RWPE1 (cell line): ENCODE measurements at regions not wholly inside any gene's neighbourhood (a gene's known extent, or its start where the extent isn't known, plus 50 kb on each side); places are given as distances from the start of the nearest gene placed in this dataset.

Experiments used
- CTCF ChIA-PET: fragments of 350-600 bp; sonication (Branson Sonifier 250); formaldehyde crosslinking; extraction: SDS; loops from one replicate; lab custom pipeline; 2021; lab: Yijun Ruan, JAX
- POLR2A ChIA-PET: fragments of 400-600 bp; formaldehyde crosslinking; extraction: SDS; loops from one replicate; lab custom pipeline; 2020; ENCODE audit warnings: antibody characterized with exemption; ENCODE audit not compliant: low non-redundant PET; lab: Yijun Ruan, JAX
- DNase-seq: peaks from one replicate; pipeline ENCODE4 v3.0.0; 2012; ENCODE audit warnings: low spot score
- H3K27ac ChIP-seq: fragments of 450-650 bp; 2 replicates; pipeline ENCODE4 v1.5.1; 2017
- CTCF ChIP-seq: fragments of 450-650 bp; conservative IDR thresholded peaks from 2 replicates; pipeline ENCODE4 v1.5.1; 2017; ENCODE audit warnings: low read depth, mild to moderate bottlenecking

DNA sequence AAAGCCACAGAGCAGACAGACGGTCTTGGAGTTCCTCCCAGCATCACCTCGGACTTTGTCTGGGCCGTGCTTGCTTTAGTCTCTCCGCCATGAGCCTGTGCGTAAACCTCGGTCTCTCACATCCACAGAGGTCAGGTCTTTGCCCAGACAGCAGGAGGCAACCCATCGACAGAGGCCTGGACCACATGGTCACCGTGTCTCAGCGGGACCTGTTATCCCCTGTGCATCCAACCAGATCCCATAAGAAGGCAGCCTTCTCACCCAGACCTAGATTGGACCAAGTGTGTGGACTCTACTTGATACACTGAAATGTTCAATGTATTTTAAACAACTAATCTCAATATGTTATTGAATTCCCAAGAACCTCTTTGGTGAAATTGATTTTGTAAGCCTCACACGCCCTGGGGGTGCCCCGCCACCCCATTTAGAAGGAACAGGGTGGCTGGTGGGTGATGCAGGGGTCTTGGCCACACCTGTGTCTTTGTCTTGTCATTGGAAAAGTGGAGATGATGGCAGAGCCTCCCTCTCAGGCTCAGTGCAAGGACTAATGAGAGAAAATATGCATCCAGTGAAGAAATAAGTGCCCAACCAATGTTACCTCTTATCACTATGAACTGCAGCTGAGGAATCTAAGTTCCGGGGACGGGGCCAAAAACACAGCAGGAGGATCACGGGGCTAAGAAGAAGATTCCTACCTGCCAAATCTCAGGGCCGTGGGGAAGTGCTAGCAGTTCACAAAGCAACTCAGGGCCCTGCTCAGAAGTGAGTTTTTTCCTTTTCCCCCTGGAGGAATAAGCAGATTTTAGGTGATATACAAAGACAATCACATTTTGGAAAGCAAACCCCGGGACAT, 101.6 kb upstream of the BACE2 start:
- CTCF ChIA-PET, result interaction anchor here (0.6 to 0.7 kb wide), 2 partner anchors 101 to 295 kb away, joined by 3 read pairs; no protein-coding TSS in a partner anchor
- no peak overlapping the region for H3K27ac ChIP-seq
- POLR2A ChIA-PET, result no interaction called here
- TF ChIP-seq CTCF, result no peak
- no peak for DNase-seq

DNA sequence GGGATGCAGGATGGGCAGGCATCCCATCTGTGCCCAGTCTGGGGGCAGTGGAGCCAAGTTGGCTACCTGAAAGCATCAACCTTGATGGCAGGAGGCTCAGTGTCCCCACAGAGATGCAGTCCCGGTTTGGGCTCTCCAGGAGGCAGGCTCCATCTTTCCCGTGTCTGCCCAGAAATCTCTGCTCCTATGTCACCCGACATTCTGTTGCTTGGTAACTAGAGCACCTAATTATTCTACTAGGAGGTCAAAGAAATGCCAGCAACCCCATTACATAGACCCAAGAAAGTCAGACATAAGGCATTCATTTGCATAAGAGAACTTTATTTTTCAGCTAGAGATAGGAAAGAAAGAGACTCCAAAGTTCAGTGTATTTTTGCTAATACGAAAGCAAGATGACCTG, 100.3 kb upstream of the BACE2 start:
- H3K27ac ChIP-seq, result no peak overlapping the region
- DNase-seq, result no peak
- ChIA-PET POLR2A (no interaction called here), CTCF (no interaction called here)
- TF ChIP-seq CTCF, result no peak

DNA sequence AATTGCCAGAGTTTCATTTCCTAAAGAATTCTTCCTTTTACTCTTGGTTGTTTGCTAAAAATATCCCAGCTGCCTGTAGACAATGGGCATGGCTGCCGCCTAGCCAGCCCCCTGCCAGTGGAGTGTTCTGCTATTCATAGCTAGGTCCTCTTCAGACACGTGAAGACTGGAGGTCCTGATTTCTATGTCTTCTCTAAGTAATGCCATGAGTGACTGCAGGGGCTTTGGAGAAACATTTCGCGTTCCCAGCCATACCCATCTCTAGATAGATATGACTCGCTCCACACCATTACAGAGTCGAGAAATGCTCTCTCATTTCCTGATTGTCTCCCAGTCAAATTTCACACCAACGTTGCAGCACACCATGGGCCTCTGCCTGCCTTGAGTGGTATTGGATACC, 99.5 kb upstream of the BACE2 start:
- no peak for DNase-seq
- ChIA-PET CTCF (interaction anchor here (0.6 to 2.0 kb wide), 11 partner anchors 10 to 1162 kb away, joined by 3 to 22 read pairs (median 4); no protein-coding TSS in a partner anchor), POLR2A (no interaction called here)
- no peak overlapping the region for H3K27ac ChIP-seq
- no peak for TF ChIP-seq CTCF

GRCh38 chr21:41068967-41069642, 98.9 kb upstream of the BACE2 start:
- ChIA-PET CTCF (interaction anchor here (0.6 to 2.0 kb wide), 11 partner anchors 9 to 1163 kb away, joined by 3 to 22 read pairs (median 4); no protein-coding TSS in a partner anchor), POLR2A (no interaction called here)
- no peak overlapping the region for H3K27ac ChIP-seq
- TF ChIP-seq CTCF, result peak; percentile 88
- DNase-seq, result peak; percentile 74

- ChIA-PET CTCF (interaction anchor here (0.6 kb wide), 1 partner anchor 17 kb away, joined by 3 read pairs; no protein-coding TSS in a partner anchor), POLR2A (no interaction called here)
- TF ChIP-seq CTCF, result no peak
Measured at GRCh38 chr21:41070284-41070683, 97.7 kb upstream of the BACE2 start.

More at GRCh38 chr21:41070284-41070683, 97.7 kb upstream of the BACE2 start:
- DNase-seq, result no peak
- no peak overlapping the region for H3K27ac ChIP-seq
